GM12878 (cell line): ENCODE measurements at regions not wholly inside any gene's neighbourhood (a gene's known extent, or its start where the extent isn't known, plus 50 kb on each side); places are given as distances from the start of the nearest gene placed in this dataset.

ENCODE experiments used
- ATAC-seq: fragments of 200-7000 bp; cut with Tn5 transposase; 3 replicates; pipeline ENCODE4 v1.9.1; 2020; ENCODE audit warnings: mild to moderate bottlenecking, moderate library complexity
- BruUV-seq: library from RNA; stranded (reverse); fragments of 400-500 nt; replicated peaks from 2 replicates; lab custom pipeline; 2021; lab: Mats Ljungman, UMichigan
- CTCF ChIA-PET: fragments of 300-600 bp; sonication (Branson Sonifier 250); formaldehyde crosslinking; extraction: SDS; loops from one replicate; lab custom pipeline; 2021; ENCODE audit warnings: inconsistent platforms; lab: Yijun Ruan, JAX
- POLR2A ChIA-PET: fragments of 350-600 bp; formaldehyde crosslinking; extraction: SDS; loops from one replicate; lab custom pipeline; 2021; ENCODE audit warnings: inconsistent platforms; lab: Charles Lee
- RAD21 ChIA-PET: fragments of 300-600 bp; sonication (Branson Sonifier 250); formaldehyde crosslinking; loops from one replicate; lab custom pipeline; 2023; ENCODE audit warnings: antibody characterized with exemption; ENCODE audit not compliant: unreplicated experiment; lab: Charles Lee
- SMC1A ChIA-PET: fragments of 300-600 bp; sonication (Branson Sonifier 250); formaldehyde crosslinking; loops from one replicate; lab custom pipeline; 2023; ENCODE audit not compliant: unreplicated experiment, uncharacterized antibody; lab: Charles Lee
- DNase-seq: peaks from one replicate; pipeline ENCODE4 v3.0.0-alpha.2; 2011; ENCODE audit warnings: low read depth, low spot score
- FAIRE-seq: peaks from 3 replicates; lab custom pipeline; 2011; peaks lifted over from hg19 to GRCh38; lab: Jason Lieb, UNC
- H2AFZ ChIP-seq: 2 replicates; pipeline ENCODE4 v1.6.0; 2011; ENCODE audit warnings: low read depth, low read length, control low read depth; ENCODE audit not compliant: control insufficient read depth
- H3K27ac ChIP-seq: 2 replicates; pipeline ENCODE4 v1.5.1; 2011; ENCODE audit warnings: control low read depth; ENCODE audit not compliant: control insufficient read depth, insufficient read depth
- H3K27me3 ChIP-seq, 2 experiments: replicated peaks in 1 of 2; 2 replicates each; pipeline versions ENCODE4 v1.6.0 to v1.6.1; 2011; ENCODE audit warnings: low read length in 1 of 2; ENCODE audit not compliant: control insufficient read depth in 2 of 2, insufficient read depth in 2 of 2
- H3K36me3 ChIP-seq, 2 experiments: 2 replicates each; pipeline ENCODE4 v1.5.1; 2011; ENCODE audit warnings: low read length in 1 of 2; ENCODE audit not compliant: control insufficient read depth in 2 of 2, insufficient read depth in 2 of 2
- H3K4me1 ChIP-seq: 2 replicates; pipeline ENCODE4 v1.6.1; 2011; ENCODE audit warnings: mild to moderate bottlenecking, low read length, moderate library complexity, mixed read lengths; ENCODE audit not compliant: control insufficient read depth, insufficient read depth
- H3K4me2 ChIP-seq: 2 replicates; pipeline ENCODE4 v1.6.0; 2011; ENCODE audit warnings: control low read depth; ENCODE audit not compliant: control insufficient read depth, insufficient read depth
- H3K4me3 ChIP-seq: fragments of 200-600 bp; sonication (generic); 2 replicates; pipeline ENCODE4 v1.5.1; 2016
- H3K79me2 ChIP-seq: 2 replicates; pipeline ENCODE4 v1.6.0; 2011; ENCODE audit warnings: low read length; ENCODE audit not compliant: control insufficient read depth, insufficient read depth
- H3K9ac ChIP-seq: 2 replicates; pipeline ENCODE4 v1.8.0; 2011; ENCODE audit warnings: low read length, control low read depth, mixed read lengths; ENCODE audit not compliant: control insufficient read depth, insufficient read depth
- H3K9me3 ChIP-seq: replicated peaks from 3 replicates; pipeline ENCODE4 v1.5.1; 2011; ENCODE audit warnings: mild to moderate bottlenecking, low read length; ENCODE audit not compliant: control insufficient read depth, insufficient read depth
- H4K20me1 ChIP-seq: 2 replicates; pipeline ENCODE4 v1.6.0; 2011; ENCODE audit not compliant: control insufficient read depth, insufficient read depth
- CUX1 ChIP-seq: IDR thresholded peaks from 2 replicates; pipeline ENCODE4 v1.6.1; 2012; ENCODE audit warnings: improper control_type of control experiment, low read depth, low read length; ENCODE audit not compliant: insufficient replicate concordance
- DPF2 ChIP-seq: fragments of 450-650 bp; IDR thresholded peaks from 2 replicates; pipeline ENCODE4 v1.6.1; 2017; ENCODE audit warnings: mild to moderate bottlenecking
- KLF5 ChIP-seq: fragments of 450-650 bp; IDR thresholded peaks from 2 replicates; pipeline ENCODE4 v1.6.1; 2014; ENCODE audit warnings: mild to moderate bottlenecking; ENCODE audit not compliant: partially characterized antibody
- MXI1 ChIP-seq: fragments of 150-350 bp; IDR thresholded peaks from 2 replicates; pipeline ENCODE4 v1.6.1; 2011; ENCODE audit warnings: low read depth, mild to moderate bottlenecking, inconsistent platforms, low read length, improper control_type of control experiment
- PAX8 ChIP-seq: fragments of 450-650 bp; IDR thresholded peaks from 2 replicates; pipeline ENCODE4 v1.6.1; 2017; ENCODE audit warnings: mild to moderate bottlenecking, moderate library complexity
- POLR2AphosphoS5 ChIP-seq: IDR thresholded peaks from 2 replicates; pipeline ENCODE4 v1.6.1; 2011; ENCODE audit warnings: mild to moderate bottlenecking, low read length, inconsistent platforms
- RB1 ChIP-seq: fragments of 450-650 bp; formaldehyde crosslinking; IDR thresholded peaks from 2 replicates; pipeline ENCODE4 v1.6.1; 2017; ENCODE audit warnings: mild to moderate bottlenecking, borderline replicate concordance
- RBBP5 ChIP-seq: fragments of 200-600 bp; sonication (generic); conservative IDR thresholded peaks from 2 replicates; pipeline ENCODE4 v1.6.1; 2016
- SP1 ChIP-seq: IDR thresholded peaks from one replicate; pipeline ENCODE4 v1.6.1; 2011; ENCODE audit warnings: low read depth, low read length
- TCF12 ChIP-seq: IDR thresholded peaks from 2 replicates; pipeline ENCODE4 v1.6.1; 2011; ENCODE audit warnings: low read depth, mild to moderate bottlenecking, low read length
- TCF3 ChIP-seq: IDR thresholded peaks from 2 replicates; pipeline ENCODE4 v1.6.1; 2012; ENCODE audit warnings: low read depth, mild to moderate bottlenecking, low read length, borderline replicate concordance; ENCODE audit not compliant: insufficient read depth
- ZBTB4 ChIP-seq: fragments of 450-650 bp; formaldehyde crosslinking; IDR thresholded peaks from 2 replicates; pipeline ENCODE4 v1.4.0; 2022; ENCODE audit warnings: mild to moderate bottlenecking, moderate library complexity
- WGBS: methylation state at CpG from one replicate; pipeline ENCODE4 v1.1.6; 2016; ENCODE audit warnings: low lambda C conversion rate; ENCODE audit not compliant: insufficient replicate concordance, insufficient coverage; ENCODE audit errors: missing lambda C conversion rate; 5-methylcytosine and 5-hydroxymethylcytosine counted together
- in situ Hi-C: fragments of 300-500 bp; cut with MboI; formaldehyde crosslinking; loops from 9 replicates; pipeline ENCODE4 v1.14.3; 2018; ENCODE audit warnings: mixed read lengths
- intact Hi-C: fragments of 100-400 bp; cut with micrococcal nuclease; formaldehyde crosslinking; loops from one replicate; pipeline ENCODE4 v1.14.2; 2022; ENCODE audit not compliant: unreplicated experiment
- TF ChIP-seq, protein P1 (sequence below): IDR thresholded peaks from 2 replicates; pipeline ENCODE4 v1.6.1; 2012; ENCODE audit warnings: mild to moderate bottlenecking, low read depth, low read length

DNA sequence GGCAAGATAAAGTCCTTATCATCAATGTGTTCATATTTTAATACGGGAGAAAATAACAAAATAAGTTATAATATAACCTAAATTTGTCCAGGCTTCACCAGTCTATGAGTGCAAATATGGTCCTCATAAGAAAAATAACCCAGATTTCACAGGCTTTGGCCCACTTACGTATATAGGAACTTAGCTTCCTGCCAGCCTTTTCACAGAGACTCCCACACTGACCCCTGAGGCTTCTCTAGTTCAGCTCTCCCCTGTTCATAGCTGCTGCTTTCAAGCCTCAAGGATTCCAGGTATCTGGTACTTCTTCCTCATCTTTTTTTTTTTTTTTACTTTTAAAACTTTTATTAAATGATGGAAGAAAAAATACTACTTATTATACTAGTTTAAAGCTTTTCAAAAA lies 74.9 kb upstream of the PELI1 start:
- Histone ChIP-seq H3K4me2 (no peak overlapping the region), H3K4me3 (no peak overlapping the region), H2AFZ (no peak overlapping the region), H4K20me1 (no peaks in the 10 kb centered on the region), H3K9me3 (no peaks in the 10 kb centered on the region), H3K36me3 (no peaks in the 10 kb centered on the region), H3K79me2 (no peaks in the 10 kb centered on the region), H3K27ac (no peak overlapping the region), H3K27me3 (no peaks in the 10 kb centered on the region), H3K9ac (no peak overlapping the region), H3K4me1 (peaks cover 28% of the 10 kb centered on the region)
- RAD21 ChIA-PET, result interaction anchor here (0.7 to 2.4 kb wide), 15 partner anchors 9 to 145 kb away, joined by 3 to 14 read pairs (median 4); no protein-coding TSS in a partner anchor
- no peak for FAIRE-seq
- CTCF ChIA-PET, result interaction anchor here (0.6 to 8.3 kb wide), 9 partner anchors 9 to 841 kb away, joined by 3 to 117 read pairs (median 5); no protein-coding TSS in a partner anchor
- SMC1A ChIA-PET, result interaction anchor here (0.7 to 7.0 kb wide), 17 partner anchors 9 to 170 kb away, joined by 3 to 161 read pairs (median 6); no protein-coding TSS in a partner anchor
- intact Hi-C loops (no loop called here), in situ Hi-C loops (no loop called here)
- ATAC-seq, result no peak
- 90% methylated on average over 2 of the region's 2 CpGs for WGBS
- POLR2A ChIA-PET, result interaction anchor here (0.7 to 2.2 kb wide), 6 partner anchors 9 to 99 kb away, joined by 3 to 8 read pairs (median 4); no protein-coding TSS in a partner anchor
- BruUV-seq, result no TSS peak
- no peak for DNase-seq
- TF ChIP-seq RBBP5, result no peak
- no peak for TF ChIP-seq CUX1
- TF ChIP-seq TCF3, result no peak
- TF ChIP-seq KLF5, result no peak
- no peak for TF ChIP-seq RB1
- TF ChIP-seq ZBTB4 (CRISPR knock-in tag), result no peak
- no peak for TF ChIP-seq TCF12
- no peak for TF ChIP-seq POLR2AphosphoS5
- no peak for TF ChIP-seq DPF2
- TF ChIP-seq SP1, result no peak
- TF ChIP-seq PAX8, result no peak
- TF ChIP-seq, protein P1, sequence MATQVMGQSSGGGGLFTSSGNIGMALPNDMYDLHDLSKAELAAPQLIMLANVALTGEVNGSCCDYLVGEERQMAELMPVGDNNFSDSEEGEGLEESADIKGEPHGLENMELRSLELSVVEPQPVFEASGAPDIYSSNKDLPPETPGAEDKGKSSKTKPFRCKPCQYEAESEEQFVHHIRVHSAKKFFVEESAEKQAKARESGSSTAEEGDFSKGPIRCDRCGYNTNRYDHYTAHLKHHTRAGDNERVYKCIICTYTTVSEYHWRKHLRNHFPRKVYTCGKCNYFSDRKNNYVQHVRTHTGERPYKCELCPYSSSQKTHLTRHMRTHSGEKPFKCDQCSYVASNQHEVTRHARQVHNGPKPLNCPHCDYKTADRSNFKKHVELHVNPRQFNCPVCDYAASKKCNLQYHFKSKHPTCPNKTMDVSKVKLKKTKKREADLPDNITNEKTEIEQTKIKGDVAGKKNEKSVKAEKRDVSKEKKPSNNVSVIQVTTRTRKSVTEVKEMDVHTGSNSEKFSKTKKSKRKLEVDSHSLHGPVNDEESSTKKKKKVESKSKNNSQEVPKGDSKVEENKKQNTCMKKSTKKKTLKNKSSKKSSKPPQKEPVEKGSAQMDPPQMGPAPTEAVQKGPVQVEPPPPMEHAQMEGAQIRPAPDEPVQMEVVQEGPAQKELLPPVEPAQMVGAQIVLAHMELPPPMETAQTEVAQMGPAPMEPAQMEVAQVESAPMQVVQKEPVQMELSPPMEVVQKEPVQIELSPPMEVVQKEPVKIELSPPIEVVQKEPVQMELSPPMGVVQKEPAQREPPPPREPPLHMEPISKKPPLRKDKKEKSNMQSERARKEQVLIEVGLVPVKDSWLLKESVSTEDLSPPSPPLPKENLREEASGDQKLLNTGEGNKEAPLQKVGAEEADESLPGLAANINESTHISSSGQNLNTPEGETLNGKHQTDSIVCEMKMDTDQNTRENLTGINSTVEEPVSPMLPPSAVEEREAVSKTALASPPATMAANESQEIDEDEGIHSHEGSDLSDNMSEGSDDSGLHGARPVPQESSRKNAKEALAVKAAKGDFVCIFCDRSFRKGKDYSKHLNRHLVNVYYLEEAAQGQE, result no peak
- TF ChIP-seq MXI1, result no peak
